HEK293T (cell line): ENCODE measurements at regions not wholly inside any gene's neighbourhood (a gene's known extent, or its start where the extent isn't known, plus 50 kb on each side); places are given as distances from the start of the nearest gene placed in this dataset.

Experiments used
- BHLHE40 ChIP-seq: fragments of 450-650 bp; IDR thresholded peaks from 2 replicates; pipeline ENCODE4 v1.6.1; 2016; ENCODE audit warnings: mild to moderate bottlenecking, moderate library complexity, borderline replicate concordance
- FOXM1 ChIP-seq: fragments of 450-650 bp; IDR thresholded peaks from 2 replicates; pipeline ENCODE4 v1.6.1; 2017; ENCODE audit warnings: mild to moderate bottlenecking, borderline replicate concordance
- LEF1 ChIP-seq: fragments of 450-650 bp; IDR thresholded peaks from 2 replicates; pipeline ENCODE4 v1.6.1; 2017; ENCODE audit warnings: mild to moderate bottlenecking, borderline replicate concordance
- PKNOX1 ChIP-seq: fragments of 450-650 bp; IDR thresholded peaks from 2 replicates; pipeline ENCODE4 v1.6.1; 2016
- SP1 ChIP-seq: fragments of 450-650 bp; IDR thresholded peaks from 2 replicates; pipeline ENCODE4 v1.6.1; 2017
- TARDBP ChIP-seq: fragments of 450-650 bp; IDR thresholded peaks from 2 replicates; pipeline ENCODE4 v1.6.1; 2016
- ZNF384 ChIP-seq: fragments of 450-650 bp; IDR thresholded peaks from 2 replicates; pipeline ENCODE4 v1.6.1; 2016

- TF ChIP-seq FOXM1 (no peak), PKNOX1 (no peak), ZNF384 (no peak), SP1 (no peak), BHLHE40 (no peak), LEF1 (no peak), TARDBP (no peak)
These were observed 656.6 kb upstream of the GOLIM4 start for GRCh38 chr3:168752339-168752738.
